Ishikawa (cell line): ENCODE measurements at regions not wholly inside any gene's neighbourhood (a gene's known extent, or its start where the extent isn't known, plus 50 kb on each side); places are given as distances from the start of the nearest gene placed in this dataset.

Experiments
- CEBPB ChIP-seq: IDR thresholded peaks from 2 replicates; pipeline ENCODE4 v1.6.1; 2012
- CREB1 ChIP-seq: IDR thresholded peaks from 2 replicates; pipeline ENCODE4 v1.6.1; 2012; ENCODE audit warnings: low read depth
- EGR1 ChIP-seq: IDR thresholded peaks from 2 replicates; pipeline ENCODE4 v1.6.1; 2012
- EP300 ChIP-seq: IDR thresholded peaks from 2 replicates; pipeline ENCODE4 v1.6.1; 2012; ENCODE audit warnings: borderline replicate concordance
- FOXM1 ChIP-seq: IDR thresholded peaks from 2 replicates; pipeline ENCODE4 v1.6.1; 2012; ENCODE audit warnings: low read depth, borderline replicate concordance
- NFIC ChIP-seq: IDR thresholded peaks from 2 replicates; pipeline ENCODE4 v1.6.1; 2012
- TAF1 ChIP-seq: IDR thresholded peaks from 2 replicates; pipeline ENCODE4 v1.6.1; 2012; ENCODE audit warnings: low read depth, mild to moderate bottlenecking
- TCF12 ChIP-seq: IDR thresholded peaks from 2 replicates; pipeline ENCODE4 v1.6.1; 2012; ENCODE audit warnings: low read depth
- TEAD4 ChIP-seq: IDR thresholded peaks from 2 replicates; pipeline ENCODE4 v1.6.1; 2012
- YY1 ChIP-seq: IDR thresholded peaks from 2 replicates; pipeline ENCODE4 v1.6.1; 2012; ENCODE audit warnings: low read depth
- ZBTB7A ChIP-seq: IDR thresholded peaks from 2 replicates; pipeline ENCODE4 v1.6.1; 2012; ENCODE audit warnings: low read depth
- TF ChIP-seq, protein P1 (sequence below): IDR thresholded peaks from 2 replicates; pipeline ENCODE4 v1.6.1; 2012; ENCODE audit warnings: low read depth, mild to moderate bottlenecking
- TF ChIP-seq, protein P2 (sequence below): IDR thresholded peaks from 2 replicates; pipeline ENCODE4 v1.6.1; 2012
- TF ChIP-seq, protein P3 (sequence below): IDR thresholded peaks from 2 replicates; pipeline ENCODE4 v1.6.1; 2012

DNA sequence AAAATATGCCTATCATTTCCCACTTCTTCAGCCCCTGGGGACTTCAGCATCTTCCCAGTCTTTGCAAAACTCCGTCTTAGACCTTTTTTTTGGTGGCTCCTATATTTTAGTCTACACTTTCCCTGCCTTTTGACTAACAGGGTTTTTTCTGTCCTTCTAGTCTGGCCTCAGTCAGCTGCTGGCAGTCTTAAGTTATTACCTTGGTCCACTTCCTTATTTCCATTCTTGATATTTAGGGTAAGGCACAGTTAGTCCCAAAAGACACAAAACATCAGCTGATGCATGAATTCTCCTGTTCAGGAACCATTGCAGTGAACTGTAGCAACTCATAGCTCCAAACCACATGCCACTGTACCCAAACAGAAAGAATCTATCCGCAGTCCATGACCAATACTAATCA lies 234.6 kb upstream of the RFC3 start:
- TF ChIP-seq TAF1, result no peak
- TF ChIP-seq, protein P1, sequence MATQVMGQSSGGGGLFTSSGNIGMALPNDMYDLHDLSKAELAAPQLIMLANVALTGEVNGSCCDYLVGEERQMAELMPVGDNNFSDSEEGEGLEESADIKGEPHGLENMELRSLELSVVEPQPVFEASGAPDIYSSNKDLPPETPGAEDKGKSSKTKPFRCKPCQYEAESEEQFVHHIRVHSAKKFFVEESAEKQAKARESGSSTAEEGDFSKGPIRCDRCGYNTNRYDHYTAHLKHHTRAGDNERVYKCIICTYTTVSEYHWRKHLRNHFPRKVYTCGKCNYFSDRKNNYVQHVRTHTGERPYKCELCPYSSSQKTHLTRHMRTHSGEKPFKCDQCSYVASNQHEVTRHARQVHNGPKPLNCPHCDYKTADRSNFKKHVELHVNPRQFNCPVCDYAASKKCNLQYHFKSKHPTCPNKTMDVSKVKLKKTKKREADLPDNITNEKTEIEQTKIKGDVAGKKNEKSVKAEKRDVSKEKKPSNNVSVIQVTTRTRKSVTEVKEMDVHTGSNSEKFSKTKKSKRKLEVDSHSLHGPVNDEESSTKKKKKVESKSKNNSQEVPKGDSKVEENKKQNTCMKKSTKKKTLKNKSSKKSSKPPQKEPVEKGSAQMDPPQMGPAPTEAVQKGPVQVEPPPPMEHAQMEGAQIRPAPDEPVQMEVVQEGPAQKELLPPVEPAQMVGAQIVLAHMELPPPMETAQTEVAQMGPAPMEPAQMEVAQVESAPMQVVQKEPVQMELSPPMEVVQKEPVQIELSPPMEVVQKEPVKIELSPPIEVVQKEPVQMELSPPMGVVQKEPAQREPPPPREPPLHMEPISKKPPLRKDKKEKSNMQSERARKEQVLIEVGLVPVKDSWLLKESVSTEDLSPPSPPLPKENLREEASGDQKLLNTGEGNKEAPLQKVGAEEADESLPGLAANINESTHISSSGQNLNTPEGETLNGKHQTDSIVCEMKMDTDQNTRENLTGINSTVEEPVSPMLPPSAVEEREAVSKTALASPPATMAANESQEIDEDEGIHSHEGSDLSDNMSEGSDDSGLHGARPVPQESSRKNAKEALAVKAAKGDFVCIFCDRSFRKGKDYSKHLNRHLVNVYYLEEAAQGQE, result no peak
- no peak for TF ChIP-seq CEBPB
- no peak for TF ChIP-seq TEAD4
- TF ChIP-seq YY1, result no peak
- no peak for TF ChIP-seq TCF12
- TF ChIP-seq, protein P2, sequence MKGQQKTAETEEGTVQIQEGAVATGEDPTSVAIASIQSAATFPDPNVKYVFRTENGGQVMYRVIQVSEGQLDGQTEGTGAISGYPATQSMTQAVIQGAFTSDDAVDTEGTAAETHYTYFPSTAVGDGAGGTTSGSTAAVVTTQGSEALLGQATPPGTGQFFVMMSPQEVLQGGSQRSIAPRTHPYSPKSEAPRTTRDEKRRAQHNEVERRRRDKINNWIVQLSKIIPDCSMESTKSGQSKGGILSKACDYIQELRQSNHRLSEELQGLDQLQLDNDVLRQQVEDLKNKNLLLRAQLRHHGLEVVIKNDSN, result no peak
- no peak for TF ChIP-seq ZBTB7A
- TF ChIP-seq CREB1, result no peak
- no peak for TF ChIP-seq EGR1
- TF ChIP-seq, protein P3, sequence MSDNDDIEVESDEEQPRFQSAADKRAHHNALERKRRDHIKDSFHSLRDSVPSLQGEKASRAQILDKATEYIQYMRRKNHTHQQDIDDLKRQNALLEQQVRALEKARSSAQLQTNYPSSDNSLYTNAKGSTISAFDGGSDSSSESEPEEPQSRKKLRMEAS, result no peak
- TF ChIP-seq EP300, result no peak
- TF ChIP-seq NFIC, result no peak
- TF ChIP-seq FOXM1, result no peak
